ENCODE measurements at regions not wholly inside any gene's neighbourhood (a gene's known extent, or its start where the extent isn't known, plus 50 kb on each side); places are given as distances from the start of the nearest gene placed in this dataset.
"Not testable (repeated sequence)": the region's sequence is repeated elsewhere in the genome, so short reads cannot be mapped to it uniquely, and the experiment has no call there.

- DNase-seq (ENCODE audit: low read depth, low spot score) = not testable (repeated sequence)
These were observed 56.1 kb upstream of the GABRA3 start for GRCh38 chrX:152507168-152507567.

GRCh38 chrX:152520653-152521052, 69.5 kb upstream of the GABRA3 start:
- H3K27ac ChIP-seq = no peak overlapping the region
- DNase-seq (ENCODE audit: low read depth, low spot score) = no peak

More at GRCh38 chrX:152507168-152507567, 56.1 kb upstream of the GABRA3 start:
- not testable (repeated sequence) for H3K27ac ChIP-seq

- DNase-seq (ENCODE audit: low read depth, low spot score) = no peak
These were observed 77.1 kb upstream of the GABRA3 start for GRCh38 chrX:152528193-152528592.

GRCh38 chrX:152530967-152531366, 79.9 kb upstream of the GABRA3 start:
- DNase-seq (ENCODE audit: low read depth, low spot score) = no peak
- no peak overlapping the region for H3K27ac ChIP-seq

More at GRCh38 chrX:152528193-152528592, 77.1 kb upstream of the GABRA3 start:
- H3K27ac ChIP-seq = no peak overlapping the region

- DNase-seq (ENCODE audit: low read depth, low spot score) = no peak
- H3K27ac ChIP-seq = no peak overlapping the region
These were observed 86.3 kb upstream of the GABRA3 start for GRCh38 chrX:152537373-152537772.

- no peak for DNase-seq (ENCODE audit: low read depth, low spot score)
- H3K27ac ChIP-seq = no peak overlapping the region
These were observed 63.8 kb upstream of the GABRQ start for GRCh38 chrX:152573866-152574265.

GRCh38 chrX:152575331-152575730, 62.4 kb upstream of the GABRQ start:
- no peak overlapping the region for H3K27ac ChIP-seq
- peak; percentile 44 for DNase-seq (ENCODE audit: low read depth, low spot score)

GRCh38 chrX:152587523-152587922, 50.2 kb upstream of the GABRQ start:
- not testable (repeated sequence) for H3K27ac ChIP-seq; DNase-seq (ENCODE audit: low read depth, low spot score)

Measured in epithelial cell of prostate (primary cell).